Epithelial cell of prostate (primary cell): ENCODE measurements at regions not wholly inside any gene's neighbourhood (a gene's known extent, or its start where the extent isn't known, plus 50 kb on each side); places are given as distances from the start of the nearest gene placed in this dataset.
A peak's percentile ranks its signal among the peaks of the same experiment; 100 is the strongest.
"Not testable (repeated sequence)": the region's sequence is repeated elsewhere in the genome, so short reads cannot be mapped to it uniquely, and the experiment has no call there.

Experiments used
- DNase-seq: peaks from one replicate; pipeline ENCODE4 v3.0.0-alpha.2; 2011; ENCODE audit warnings: low read depth, low spot score
- H3K27ac ChIP-seq: fragments of 450-650 bp; 2 replicates; pipeline ENCODE4 v1.5.1; 2017; ENCODE audit warnings: mild to moderate bottlenecking

DNA sequence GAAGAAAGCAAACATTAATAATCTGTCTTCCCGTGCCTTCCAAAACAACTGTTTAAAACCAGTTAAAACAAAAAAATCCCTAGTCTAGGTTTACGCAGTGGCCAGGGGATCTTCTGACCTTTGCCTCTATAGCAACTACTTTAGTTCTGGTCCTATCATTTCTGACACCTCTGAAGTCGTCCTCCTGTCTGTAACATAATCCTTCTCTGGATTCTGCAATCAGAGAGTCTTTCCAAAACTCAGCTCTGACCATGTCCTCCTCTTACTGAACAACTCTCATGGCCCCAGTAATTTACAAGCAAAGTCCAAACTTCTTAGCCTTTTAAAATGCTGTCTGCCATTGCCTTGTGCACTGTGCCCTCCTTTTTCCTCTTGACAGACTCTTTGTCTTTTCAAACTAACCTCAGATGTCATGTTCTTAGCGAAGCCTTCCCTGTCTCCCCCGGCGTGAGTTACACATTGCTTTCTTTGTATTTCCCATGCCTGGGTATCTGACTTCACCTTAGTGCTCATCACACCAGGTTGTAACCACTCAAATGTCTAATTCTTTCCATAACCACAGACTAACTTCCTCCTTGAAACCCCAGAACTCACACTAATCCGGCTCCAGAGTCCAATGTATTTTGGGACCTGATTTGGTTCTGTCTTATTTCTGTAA is 105.2 kb upstream of the BNIP2 start:
- DNase-seq: no peak
- H3K27ac ChIP-seq: no peak overlapping the region

- DNase-seq: no peak
These were observed 103.2 kb upstream of the BNIP2 start for GRCh38 chr15:59792359-59792758.

DNA sequence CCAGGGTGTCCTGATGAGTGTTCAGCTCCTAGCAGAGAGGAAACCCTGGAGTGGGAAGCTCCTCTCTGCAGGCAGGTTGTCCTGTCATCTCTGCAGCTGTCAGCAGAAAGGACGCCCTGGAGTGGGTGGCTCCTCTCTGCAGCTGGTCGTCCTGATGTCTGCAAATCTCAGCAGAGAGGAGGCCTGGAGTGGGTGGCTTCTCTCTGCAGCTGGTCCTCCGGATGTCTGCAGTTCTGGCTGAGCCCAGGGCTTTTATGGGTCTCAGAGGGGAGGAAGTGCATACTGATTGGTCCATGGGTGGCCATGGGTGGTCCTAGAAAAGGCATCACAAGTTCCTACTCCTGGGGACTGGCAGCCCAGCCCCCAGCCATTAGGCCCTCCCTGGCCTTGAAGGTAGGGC is 102.6 kb upstream of the BNIP2 start:
- H3K27ac ChIP-seq: no peak overlapping the region

More at GRCh38 chr15:59792359-59792758, 103.2 kb upstream of the BNIP2 start:
- no peak overlapping the region for H3K27ac ChIP-seq

GRCh38 chr15:59791079-59791478 is 102.0 kb upstream of the BNIP2 start:
- H3K27ac ChIP-seq: no peak overlapping the region
- DNase-seq: no peak

More for the DNA sequence above, 102.6 kb upstream of the BNIP2 start:
- no peak for DNase-seq

- H3K27ac ChIP-seq, DNase-seq: not testable (repeated sequence)
These were observed 97.3 kb upstream of the BNIP2 start for GRCh38 chr15:59786466-59786865.

DNA sequence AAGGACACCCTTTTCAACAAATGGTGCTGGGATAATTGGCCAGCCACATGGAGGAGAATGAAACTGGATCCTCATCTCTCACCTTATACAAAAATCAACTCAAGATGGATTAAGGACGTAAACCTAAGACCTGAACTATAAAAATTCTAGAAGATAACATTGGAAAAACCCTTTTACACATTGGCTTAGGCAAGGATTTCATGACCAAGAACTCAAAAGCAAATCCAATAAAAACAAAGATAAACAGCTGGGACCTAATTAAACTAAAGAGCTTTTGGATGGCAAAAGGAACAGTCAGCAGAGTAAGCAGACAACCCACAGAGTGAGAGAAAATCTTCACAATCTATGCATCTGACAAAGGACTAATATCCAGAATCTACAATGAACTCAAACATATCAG is 96.9 kb upstream of the BNIP2 start:
- not testable (repeated sequence) for H3K27ac ChIP-seq, DNase-seq

GRCh38 chr15:59783774-59784520 is 94.8 kb upstream of the BNIP2 start:
- not testable (repeated sequence) for DNase-seq, H3K27ac ChIP-seq

GRCh38 chr15:59779110-59779509 is 90.0 kb upstream of the BNIP2 start:
- DNase-seq: no peak
- no peak overlapping the region for H3K27ac ChIP-seq

DNA sequence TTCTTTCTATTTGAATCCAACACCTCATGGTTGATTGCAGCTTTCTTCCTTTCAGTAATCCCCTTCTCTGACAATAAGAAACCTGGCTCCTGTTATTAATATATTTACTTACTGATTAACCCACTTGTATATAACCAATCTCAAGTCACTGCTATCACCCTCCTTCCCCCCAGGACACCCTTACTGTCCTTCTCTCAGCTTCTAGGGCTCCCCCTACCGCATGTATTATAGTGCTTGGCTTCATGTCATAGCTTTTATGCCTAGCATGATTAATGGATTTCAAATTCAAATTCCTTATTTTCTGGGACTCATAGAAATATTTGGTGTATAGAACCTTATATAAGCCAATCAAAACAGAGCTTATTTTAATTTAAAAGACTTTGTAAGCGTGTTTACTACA is 75.7 kb upstream of the BNIP2 start:
- DNase-seq: no peak
- H3K27ac ChIP-seq: no peak overlapping the region

GRCh38 chr15:59762558-59762957 is 73.4 kb upstream of the BNIP2 start:
- DNase-seq: peak; percentile 20
- no peak overlapping the region for H3K27ac ChIP-seq

- H3K27ac ChIP-seq, DNase-seq: not testable (repeated sequence)
These were observed 71.1 kb upstream of the BNIP2 start for GRCh38 chr15:59760256-59760655.

DNA sequence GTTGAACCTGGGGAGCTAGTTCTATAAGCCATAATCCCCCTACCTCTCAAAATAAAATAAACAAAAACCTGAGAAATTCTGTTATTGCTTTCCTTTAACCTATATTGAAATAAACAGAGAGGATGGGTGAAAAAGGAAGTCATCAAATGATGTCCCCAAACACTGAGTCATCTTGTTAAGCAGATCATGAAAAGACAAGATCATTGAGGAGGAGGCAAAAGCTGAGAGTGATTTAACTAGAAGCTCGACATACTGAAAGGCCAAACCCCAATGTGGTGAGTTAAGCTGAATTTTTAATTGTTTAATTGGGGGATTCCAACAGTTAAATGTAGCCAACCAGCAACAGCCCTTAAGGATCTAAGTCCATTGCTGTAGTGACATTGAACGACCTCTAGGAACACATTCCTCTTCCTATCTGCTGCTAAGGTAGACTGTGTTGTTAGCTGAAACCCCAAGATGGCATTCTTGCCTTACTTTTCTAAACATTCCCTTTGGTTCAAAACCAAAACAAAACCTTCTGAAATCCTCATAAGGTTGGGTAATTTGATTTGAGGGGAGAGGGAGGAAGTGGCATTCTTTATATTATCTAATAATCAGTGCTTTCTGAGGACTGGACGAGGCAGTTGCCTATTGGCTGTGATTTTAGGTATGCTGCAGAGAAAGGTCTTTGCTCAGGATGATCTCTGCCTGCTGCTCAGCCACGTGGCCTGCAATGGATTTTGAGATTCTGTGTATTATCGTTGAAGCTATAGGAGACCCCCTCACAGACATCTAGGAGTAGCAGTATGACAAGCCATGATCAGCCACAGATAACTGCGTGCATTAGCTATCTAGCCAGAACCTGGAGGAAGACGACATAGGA is 62.7 kb upstream of the BNIP2 start:
- DNase-seq: no peak
- H3K27ac ChIP-seq: no peak overlapping the region

DNA sequence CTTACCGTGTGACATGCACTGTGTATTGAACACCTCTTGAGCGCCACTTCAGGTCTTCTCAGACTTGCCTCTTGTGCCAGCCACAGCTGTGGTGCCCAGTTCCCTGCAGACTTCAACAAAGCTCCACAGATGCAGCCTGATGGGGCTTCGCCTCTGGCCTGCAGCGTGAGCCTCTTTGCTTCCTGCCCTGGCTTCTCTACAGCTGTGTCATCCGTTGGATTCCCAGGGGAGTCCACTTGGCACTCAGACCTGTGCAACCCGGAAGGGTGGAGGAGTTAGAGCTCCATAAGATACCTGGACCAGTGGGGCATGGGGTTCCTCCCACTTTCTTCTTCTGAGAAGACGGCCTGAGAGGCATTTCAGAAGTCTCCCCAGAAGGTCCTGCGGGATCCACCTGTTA is 57.7 kb upstream of the BNIP2 start:
- DNase-seq: no peak
- no peak overlapping the region for H3K27ac ChIP-seq

DNA sequence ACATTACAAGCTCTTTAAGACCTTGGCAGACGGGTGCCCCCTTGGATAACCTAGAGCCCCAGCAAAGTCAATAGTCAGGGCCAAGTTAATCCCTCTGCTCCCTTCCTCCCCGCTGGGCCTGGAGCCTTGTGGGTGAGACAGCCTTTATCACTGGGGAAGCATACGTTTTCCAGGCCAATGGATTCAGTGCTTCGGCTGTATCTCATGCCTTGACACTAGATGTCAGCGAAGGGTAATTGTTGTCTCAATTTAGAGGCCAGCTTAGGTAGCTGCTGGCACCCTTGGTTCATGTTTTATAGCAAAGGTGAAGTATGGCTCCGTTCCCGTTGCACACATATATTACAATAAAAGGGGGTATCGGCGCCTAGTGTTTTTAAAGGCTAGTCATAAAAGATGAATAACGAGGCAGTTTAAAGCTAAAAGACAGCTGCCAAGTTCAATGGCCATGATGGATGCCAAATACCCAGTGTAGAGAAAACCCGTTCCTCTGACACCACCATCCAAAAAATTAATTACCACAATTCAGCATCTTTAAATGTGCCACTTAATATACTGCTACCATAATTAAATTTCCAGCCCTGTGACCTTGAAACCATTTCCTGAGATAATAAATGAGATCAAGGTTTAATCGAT is 52.3 kb upstream of the BNIP2 start:
- no peak for DNase-seq
- no peak overlapping the region for H3K27ac ChIP-seq

DNA sequence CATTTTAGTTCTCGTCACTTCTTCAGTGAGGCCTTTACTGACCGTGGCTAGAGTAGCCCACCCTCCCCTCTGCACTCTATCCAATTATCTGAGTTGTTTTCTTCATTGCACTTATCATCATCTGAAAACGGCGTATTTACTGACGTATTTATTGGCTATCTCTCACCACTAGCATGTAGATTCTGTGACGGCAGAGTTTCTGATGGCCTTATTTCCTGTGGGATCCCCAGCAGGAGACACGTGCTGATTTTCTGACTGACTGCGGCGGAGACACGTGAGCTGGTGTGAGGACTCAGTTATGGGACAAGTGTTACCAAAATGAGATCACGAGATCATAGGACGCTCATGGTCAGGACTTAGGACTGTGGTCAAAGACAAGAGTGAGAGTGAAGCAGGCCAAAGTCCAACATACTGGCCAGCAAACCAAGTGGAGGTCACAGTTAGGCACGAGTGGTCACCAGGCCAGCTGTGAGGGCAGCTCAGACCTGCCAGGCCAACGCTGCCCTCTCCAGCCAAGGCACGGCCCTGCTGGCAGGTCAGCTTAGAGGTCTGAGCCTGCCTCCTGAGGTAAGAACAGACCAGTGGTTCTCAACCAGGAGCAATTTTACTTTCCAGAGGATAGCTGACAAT is 50.6 kb upstream of the BNIP2 start:
- DNase-seq: no peak
- H3K27ac ChIP-seq: no peak overlapping the region
